Left colon (tissue), 2 donors: ENCODE measurements at regions not wholly inside any gene's neighbourhood (a gene's known extent, or its start where the extent isn't known, plus 50 kb on each side); places are given as distances from the start of the nearest gene placed in this dataset.

Source experiments
- ATAC-seq: fragments of 200-7000 bp; cut with Tn5 transposase; one replicate; pipeline ENCODE4 v1.9.1; 2020; ENCODE audit warnings: mild to moderate bottlenecking, moderate library complexity
- DNase-seq, 2 donors: peaks; one replicate each; pipeline ENCODE4 v3.0.0-alpha.2; 2020
- intact Hi-C, 2 donors: fragments of 100-400 bp; cut with DNase I in 1 of 2; cut with micrococcal nuclease in 1 of 2; formaldehyde crosslinking; loops; one replicate each; pipeline versions ENCODE4 v1.11.2 to v1.14.0; 2022; cut with DNase I, micrococcal nuclease
- donor health status: DM: no; HTN: no; CAD: no.
- donor health status: DM: yes; HTN: yes; CAD: no.

DNA sequence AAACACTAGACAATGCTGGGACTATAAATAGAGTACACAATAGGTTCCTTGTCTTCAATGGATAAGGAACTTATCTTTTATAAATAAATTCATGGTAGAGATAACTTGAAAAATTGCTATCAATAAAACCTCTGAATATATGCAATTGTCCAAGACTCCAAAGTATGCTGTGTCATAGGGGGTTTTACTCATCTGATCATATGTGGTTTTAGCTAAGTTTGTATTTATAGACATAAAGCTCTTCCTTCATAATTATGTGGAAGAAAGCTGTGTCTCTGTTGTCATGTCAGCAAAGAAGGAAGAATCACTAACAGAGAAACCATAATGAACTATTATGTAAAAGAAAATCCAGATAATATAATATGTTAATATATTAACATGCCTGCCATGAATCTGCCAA, 111.5 kb upstream of the ATXN7L3B start:
- no peak for DNase-seq
- ATAC-seq: no peak
- intact Hi-C loops: no loop called here

DNA sequence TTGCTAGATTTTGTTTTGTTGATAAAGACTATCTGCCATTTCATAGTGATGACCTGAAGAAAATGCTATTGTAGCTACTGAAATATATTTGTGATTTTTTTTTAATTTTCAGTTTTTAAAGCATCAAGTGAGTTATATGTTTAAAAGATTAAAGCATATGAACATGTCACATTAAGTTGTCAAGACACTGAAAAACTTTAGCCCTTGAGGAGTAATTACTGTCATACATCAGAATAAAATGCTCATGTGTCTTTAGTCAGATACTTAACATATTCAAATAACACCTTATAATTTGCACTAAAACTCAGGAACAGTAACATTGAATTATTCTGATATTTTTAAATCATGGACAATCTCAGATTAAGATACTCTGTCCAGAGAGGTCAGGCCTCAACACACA, 108.1 kb upstream of the ATXN7L3B start:
- intact Hi-C loops: no loop called here
- ATAC-seq: no peak
- no peak for DNase-seq

DNA sequence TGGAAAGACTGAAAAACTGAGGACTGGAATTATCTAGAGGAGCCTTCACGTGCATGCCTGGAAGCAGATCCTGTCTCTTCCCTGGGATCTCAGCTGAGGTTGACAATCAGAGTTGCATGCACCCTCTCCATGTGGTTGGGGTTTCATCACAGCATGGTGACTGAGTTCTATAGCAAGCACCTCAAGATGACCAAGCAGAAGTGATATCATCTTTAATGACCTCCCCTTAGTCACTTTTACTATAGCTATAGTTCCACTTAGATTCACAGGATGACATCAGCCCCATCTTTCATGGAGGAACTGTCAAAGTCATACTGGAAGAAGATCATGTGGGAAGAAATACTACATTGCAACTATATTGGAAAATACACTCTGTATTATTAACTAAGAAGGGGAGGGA, 105.8 kb upstream of the ATXN7L3B start:
- DNase-seq (no peak), ATAC-seq (no peak)
- intact Hi-C loops: no loop called here

DNA sequence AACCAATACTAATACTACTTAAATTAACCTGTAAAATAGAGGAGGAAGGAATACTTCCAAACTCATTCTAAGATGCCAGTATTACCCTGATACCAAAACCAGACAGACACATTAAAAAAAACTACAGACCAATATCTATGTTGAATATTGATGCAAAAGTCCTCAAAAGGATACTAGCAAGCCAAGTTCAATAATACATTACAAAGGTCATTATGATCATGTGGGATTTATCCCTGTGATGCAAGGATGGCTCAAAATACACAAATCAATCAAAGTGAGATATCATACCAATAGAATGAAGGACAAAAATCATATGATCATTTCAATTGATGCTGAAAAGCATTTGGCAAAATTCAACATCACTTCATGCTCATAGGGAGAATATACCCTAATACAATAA, 97.2 kb upstream of the ATXN7L3B start:
- ATAC-seq (no peak), DNase-seq (no peak)
- intact Hi-C loops: no loop called here

DNA sequence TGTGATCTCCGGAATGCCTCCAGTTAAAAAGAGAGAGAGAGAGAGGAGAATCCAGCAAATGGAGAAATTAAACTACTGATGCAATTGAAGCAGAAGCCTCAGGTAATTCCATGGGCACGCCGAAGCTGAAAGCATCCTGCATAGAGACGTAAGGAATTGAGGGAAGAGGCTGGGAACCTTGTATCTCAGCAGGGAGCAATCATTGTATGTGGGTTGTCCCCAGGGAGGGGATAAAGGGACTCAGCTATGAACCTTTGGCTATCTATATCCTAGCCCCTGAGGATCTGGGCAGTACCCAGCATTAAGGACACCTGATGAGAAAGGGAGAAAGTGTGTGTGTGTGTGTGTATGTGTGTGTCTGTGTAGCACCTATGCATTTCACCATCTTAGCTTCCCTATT, 95.8 kb upstream of the ATXN7L3B start:
- intact Hi-C loops: no loop called here
- DNase-seq (no peak), ATAC-seq (no peak)

DNA sequence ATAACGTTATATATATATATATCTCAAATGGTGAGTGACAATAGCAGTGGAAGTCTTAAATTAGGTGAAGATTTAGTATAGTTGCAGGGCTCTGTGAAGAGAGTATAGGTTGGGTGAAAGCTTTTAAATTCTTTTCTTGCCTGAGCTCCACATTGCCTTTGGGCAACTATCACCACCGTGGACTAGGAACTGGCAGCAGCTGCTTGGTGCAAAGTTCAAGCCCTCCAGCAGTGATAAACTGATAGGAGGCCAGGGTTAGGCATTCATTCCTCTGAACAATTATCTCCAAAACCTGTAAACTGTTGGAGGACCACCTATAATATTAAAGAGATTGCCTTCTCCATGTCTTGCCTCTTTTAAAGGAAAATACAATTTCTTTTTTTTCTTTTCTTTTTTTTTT, 91.2 kb upstream of the ATXN7L3B start:
- DNase-seq (no peak), ATAC-seq (no peak)
- intact Hi-C loops: no loop called here

DNA sequence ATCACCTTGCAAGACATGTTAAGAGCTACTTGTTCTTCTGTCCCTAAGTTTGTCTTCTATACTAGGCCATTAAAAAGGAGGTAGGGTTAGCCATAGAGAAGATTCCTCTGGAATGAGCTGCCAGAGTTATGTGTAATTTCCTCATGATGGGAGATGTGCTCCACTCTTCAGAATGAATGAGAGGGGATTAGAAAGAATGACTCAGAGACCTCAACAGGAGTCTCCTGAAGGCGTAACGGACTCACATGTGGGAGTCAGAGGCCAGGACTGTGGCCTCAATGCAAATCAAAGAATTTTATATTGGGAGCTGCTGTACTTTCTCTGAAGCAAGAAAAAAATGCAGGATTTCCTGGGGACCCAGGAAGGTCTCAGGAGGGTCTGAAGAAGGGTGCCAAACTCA, 87.8 kb upstream of the ATXN7L3B start:
- no peak for DNase-seq
- no peak for ATAC-seq
- intact Hi-C loops: no loop called here

DNA sequence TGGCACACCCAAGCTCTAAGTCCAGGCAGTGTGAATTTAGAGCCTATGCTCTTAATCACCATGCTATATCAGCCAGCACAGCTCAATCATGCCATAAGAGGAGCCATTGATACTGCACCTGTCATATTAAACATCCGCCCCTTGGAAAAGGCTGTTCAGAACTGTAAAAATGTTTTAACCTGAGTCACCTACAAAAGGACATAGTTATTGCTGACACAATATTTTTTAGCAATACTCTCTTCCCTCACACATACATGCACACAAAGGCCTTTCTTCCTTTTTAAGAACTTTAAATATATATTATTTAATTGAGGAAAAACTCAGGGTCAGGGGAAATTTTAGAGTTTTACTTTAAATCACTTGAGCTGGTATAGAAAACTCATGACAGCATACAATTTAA, 83.5 kb upstream of the ATXN7L3B start:
- ATAC-seq: no peak
- intact Hi-C loops: no loop called here
- no peak for DNase-seq

DNA sequence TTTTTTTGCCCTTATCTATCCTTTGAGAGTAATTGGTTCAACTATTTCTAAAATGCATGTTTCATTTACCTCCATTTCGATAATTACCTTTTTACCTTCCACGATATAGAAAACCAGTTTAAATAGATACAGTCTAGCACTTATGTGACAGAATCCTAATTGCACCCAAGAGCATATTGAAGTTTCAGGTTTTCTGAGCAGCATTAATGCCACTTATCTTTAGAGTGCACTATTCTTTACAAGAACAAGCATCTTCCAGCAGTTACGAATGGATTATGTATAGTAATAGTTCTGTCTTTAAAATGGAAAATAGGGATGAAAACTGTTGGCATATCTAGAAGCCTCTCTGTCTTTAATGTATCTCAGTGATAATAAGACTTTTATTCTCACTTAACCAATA, 82.2 kb upstream of the ATXN7L3B start:
- DNase-seq (no peak), ATAC-seq (no peak)
- intact Hi-C loops: no loop called here

DNA sequence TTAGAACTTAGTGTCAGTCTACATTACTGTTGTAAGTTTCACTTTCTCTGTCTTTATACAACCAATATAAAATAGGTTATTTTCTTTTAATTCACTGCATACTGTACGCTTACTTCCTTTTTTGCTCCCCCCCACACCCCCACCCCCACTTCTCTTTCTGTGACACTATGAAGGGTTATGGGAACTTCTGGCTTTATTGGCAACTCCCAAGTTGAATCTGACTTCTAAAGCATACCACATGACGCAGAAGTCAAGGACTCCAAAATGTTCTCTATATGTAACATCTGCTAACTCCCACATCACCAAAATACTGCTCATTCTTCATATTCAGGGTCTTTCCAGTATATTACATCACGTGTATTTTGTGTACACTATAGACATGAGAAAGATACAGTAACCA, 81.2 kb upstream of the ATXN7L3B start:
- no peak for ATAC-seq
- no peak for DNase-seq
- intact Hi-C loops: no loop called here

DNA sequence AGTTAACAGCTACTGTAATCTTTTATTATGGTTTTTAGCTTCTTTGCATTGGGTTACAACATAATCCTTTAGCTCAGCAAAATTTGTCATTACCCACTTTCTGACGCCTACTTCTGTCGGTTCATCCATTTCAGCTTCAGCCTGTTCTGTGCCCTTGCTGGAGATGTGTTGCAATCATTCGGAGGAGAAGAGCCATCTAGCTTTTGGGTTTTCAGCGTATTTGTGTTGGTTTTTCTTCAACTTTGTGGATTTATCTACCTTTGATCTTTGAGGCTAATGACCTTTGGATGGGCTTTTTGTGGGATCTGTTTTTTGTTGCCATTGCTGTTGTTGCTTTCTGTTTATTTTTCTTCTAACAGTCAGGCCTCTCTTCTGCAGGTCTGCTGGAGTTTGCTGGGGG, 69.2 kb upstream of the ATXN7L3B start:
- intact Hi-C loops: no loop called here
- ATAC-seq: no peak
- DNase-seq: no peak

DNA sequence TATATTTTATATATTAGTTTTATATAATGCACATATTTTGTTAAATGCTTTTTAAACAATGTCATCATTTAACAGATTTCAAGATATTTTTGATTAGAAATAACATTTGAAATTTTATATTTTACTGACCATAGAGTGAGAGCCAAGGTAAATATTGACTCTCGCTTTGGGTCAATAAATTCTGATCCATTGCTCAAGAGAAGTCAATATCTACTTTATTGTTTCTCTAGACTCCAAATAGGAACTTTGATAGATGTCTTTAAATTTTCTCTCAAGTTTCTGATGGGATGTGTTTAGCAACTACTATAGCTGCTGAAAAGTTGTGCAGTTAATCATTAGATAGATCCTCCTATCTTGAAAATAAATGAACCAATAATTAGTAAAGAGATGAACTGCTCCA, 61.4 kb upstream of the ATXN7L3B start:
- DNase-seq: no peak
- intact Hi-C loops: no loop called here
- ATAC-seq: no peak

DNA sequence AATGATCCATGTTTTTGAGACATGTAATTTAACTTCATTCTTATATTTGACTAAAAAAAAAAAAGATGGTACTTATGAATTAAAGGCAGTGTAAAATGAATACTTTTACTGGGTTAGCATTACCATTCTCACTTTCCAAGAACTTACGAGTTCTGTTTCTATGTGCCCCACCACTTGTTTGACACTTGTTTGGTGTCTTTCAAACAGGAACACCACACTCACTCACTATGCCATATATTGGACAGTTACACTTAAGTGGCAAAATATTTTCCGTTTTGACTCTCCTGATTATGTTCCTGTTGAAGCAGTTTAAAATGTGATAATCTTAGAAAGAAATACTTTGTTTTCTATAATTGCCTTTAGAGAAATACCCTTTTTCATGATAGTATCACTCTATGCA, 56.6 kb upstream of the ATXN7L3B start:
- intact Hi-C loops: no loop called here
- no peak for ATAC-seq

DNA sequence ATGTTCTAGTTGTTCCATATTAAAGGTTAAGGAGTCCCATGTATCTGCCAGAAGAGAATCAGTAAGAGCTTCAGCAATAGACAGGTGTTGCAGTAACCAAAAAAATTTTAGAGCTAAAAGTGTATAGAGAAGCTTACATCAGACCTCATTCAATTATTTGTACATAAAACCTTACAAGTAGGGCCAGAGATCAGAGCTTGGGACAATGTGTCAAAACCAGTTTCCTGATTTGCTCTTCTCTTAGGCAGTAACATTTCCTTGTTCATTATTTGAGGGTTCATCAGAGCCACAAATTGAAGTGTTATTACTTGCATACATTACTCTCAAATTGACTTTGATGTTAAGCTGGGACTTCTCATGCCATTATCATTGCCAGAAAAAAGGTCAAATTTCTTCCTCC, 55.5 kb upstream of the ATXN7L3B start:
- no peak for DNase-seq
- intact Hi-C loops: no loop called here
- ATAC-seq: no peak

More for the DNA sequence above, 56.6 kb upstream of the ATXN7L3B start:
- no peak for DNase-seq

DNA sequence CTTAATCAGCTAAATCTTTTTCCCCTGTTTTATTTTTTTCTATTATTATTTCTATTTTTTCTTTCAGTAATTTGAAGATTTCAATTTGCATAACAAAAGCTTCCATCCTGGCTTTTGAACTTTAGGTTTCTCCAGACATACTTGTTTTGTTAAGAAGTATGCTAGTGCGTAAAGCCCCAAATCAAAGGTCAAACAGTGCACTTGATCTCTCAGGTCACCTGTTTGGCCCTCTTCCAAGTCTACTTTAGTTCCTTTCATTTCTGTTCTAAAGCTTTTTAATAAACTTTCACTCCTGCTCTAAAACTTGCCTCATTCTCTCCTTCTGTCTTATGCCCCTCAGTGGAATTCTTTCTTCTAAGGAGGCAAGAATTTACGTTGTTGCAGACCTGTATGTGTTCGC, 54.6 kb upstream of the ATXN7L3B start:
- intact Hi-C loops: no loop called here
- DNase-seq: no peak
- no peak for ATAC-seq
